Loucy (cell line): ENCODE measurements at regions not wholly inside any gene's neighbourhood (a gene's known extent, or its start where the extent isn't known, plus 50 kb on each side); places are given as distances from the start of the nearest gene placed in this dataset.
"Not testable (repeated sequence)": the region's sequence is repeated elsewhere in the genome, so short reads cannot be mapped to it uniquely, and the experiment has no call there.

Experiments
- H2AFZ ChIP-seq: fragments of 200-600 bp; sonication (generic); 2 replicates; pipeline ENCODE4 v1.6.0; 2016; ENCODE audit warnings: antibody characterized with exemption, mild to moderate bottlenecking, low read length, moderate library complexity
- H3F3A ChIP-seq: fragments of 200-600 bp; 2 replicates; pipeline ENCODE4 v1.6.0; 2016; ENCODE audit warnings: antibody characterized with exemption, low read depth, mild to moderate bottlenecking
- H3K27me3 ChIP-seq: fragments of 200-600 bp; sonication (generic); 2 replicates; pipeline ENCODE4 v1.6.1; 2014; ENCODE audit warnings: low read length, mild to moderate bottlenecking; ENCODE audit not compliant: insufficient read depth, poor library complexity, severe bottlenecking
- H3K36me3 ChIP-seq: fragments of 200-600 bp; sonication (generic); 2 replicates; pipeline ENCODE4 v1.6.1; 2016; ENCODE audit warnings: low read length; ENCODE audit not compliant: insufficient read depth
- H3K4me1 ChIP-seq: fragments of 200-600 bp; sonication (generic); 2 replicates; pipeline ENCODE4 v1.5.1; 2014; ENCODE audit warnings: low read length, mild to moderate bottlenecking; ENCODE audit not compliant: insufficient read depth, poor library complexity, severe bottlenecking
- H3K4me2 ChIP-seq: fragments of 200-600 bp; sonication (generic); 2 replicates; pipeline ENCODE4 v1.6.0; 2014; ENCODE audit warnings: antibody characterized with exemption, low read length, low read depth, mild to moderate bottlenecking; ENCODE audit not compliant: poor library complexity, severe bottlenecking
- H3K4me3 ChIP-seq: fragments of 200-600 bp; sonication (generic); 2 replicates; pipeline ENCODE4 v1.5.1; 2014; ENCODE audit warnings: low read length, mild to moderate bottlenecking, mixed read lengths; ENCODE audit not compliant: poor library complexity, severe bottlenecking
- H3K79me2 ChIP-seq: fragments of 200-600 bp; sonication (generic); 2 replicates; pipeline ENCODE4 v1.6.1; 2014; ENCODE audit warnings: low read length; ENCODE audit not compliant: insufficient read depth
- H3K9ac ChIP-seq: fragments of 200-600 bp; sonication (generic); 2 replicates; pipeline ENCODE4 v1.6.0; 2014; ENCODE audit warnings: mild to moderate bottlenecking, low read depth, low read length, moderate library complexity; ENCODE audit not compliant: poor library complexity, severe bottlenecking
- H3K9me2 ChIP-seq: fragments of 200-600 bp; sonication (generic); replicated peaks from 2 replicates; pipeline ENCODE4 v1.6.1; 2016; ENCODE audit warnings: low read depth, low read length, mixed read lengths
- H3K9me3 ChIP-seq: fragments of 200-600 bp; sonication (generic); 2 replicates; pipeline ENCODE4 v1.6.1; 2014; ENCODE audit warnings: mild to moderate bottlenecking, antibody characterized with exemption, low read length, low read depth; ENCODE audit not compliant: insufficient read depth
- H4K20me1 ChIP-seq: fragments of 200-600 bp; sonication (generic); 2 replicates; pipeline ENCODE4 v1.6.0; 2014; ENCODE audit warnings: antibody characterized with exemption, low read length, mild to moderate bottlenecking; ENCODE audit not compliant: insufficient read depth, poor library complexity, severe bottlenecking
- CTCF ChIP-seq: fragments of 200-600 bp; sonication (generic); conservative IDR thresholded peaks from 2 replicates; pipeline ENCODE4 v1.5.1; 2014; ENCODE audit warnings: mild to moderate bottlenecking, antibody characterized with exemption, low read length
- EZH2phosphoT487 ChIP-seq: fragments of 200-600 bp; IDR thresholded peaks from 2 replicates; pipeline ENCODE4 v1.6.1; 2018; ENCODE audit warnings: antibody characterized with exemption, mild to moderate bottlenecking, moderate library complexity, borderline replicate concordance

GRCh38 chr1:60847391-60847790 is 235.0 kb upstream of the NFIA start:
- H3K27me3 ChIP-seq, result no peaks in the 10 kb centered on the region
- H3K9ac ChIP-seq, result no peak overlapping the region
- no peaks in the 10 kb centered on the region for H3K79me2 ChIP-seq
- H3K4me1 ChIP-seq, result peaks cover 20% of the 10 kb centered on the region
- H3K4me2 ChIP-seq, result no peak overlapping the region
- no peak overlapping the region for H3K4me3 ChIP-seq
- H3K36me3 ChIP-seq, result no peaks in the 10 kb centered on the region
- no peak overlapping the region for H2AFZ ChIP-seq
- no peaks in the 10 kb centered on the region for H3F3A ChIP-seq
- H3K9me2 ChIP-seq, result no peaks in the 10 kb centered on the region
- no peaks in the 10 kb centered on the region for H4K20me1 ChIP-seq
- TF ChIP-seq CTCF, result no peak
- no peak for TF ChIP-seq EZH2phosphoT487
- H3K9me3 ChIP-seq, result 0 out of 2 replicates have a peak, but pooled peaks cover 11% of the 10 kb centered on the region

- not testable (repeated sequence) for H3K36me3 ChIP-seq, H4K20me1 ChIP-seq, H3F3A ChIP-seq, H3K9ac ChIP-seq, H3K9me2 ChIP-seq, H3K4me3 ChIP-seq, H2AFZ ChIP-seq, H3K9me3 ChIP-seq, H3K79me2 ChIP-seq, H3K27me3 ChIP-seq, H3K4me2 ChIP-seq
- peaks cover 26% of the 10 kb centered on the region for H3K4me1 ChIP-seq
Observed at GRCh38 chr1:60845659-60846058, 236.7 kb upstream of the NFIA start.

- H3K4me1 ChIP-seq, result peaks cover 34% of the 10 kb centered on the region
- no peaks in the 10 kb centered on the region for H3K9me3 ChIP-seq
- no peaks in the 10 kb centered on the region for H3K9me2 ChIP-seq
- no peaks in the 10 kb centered on the region for H3K79me2 ChIP-seq
- H3K9ac ChIP-seq, result no peak overlapping the region
- H3K27me3 ChIP-seq, result no peaks in the 10 kb centered on the region
- no peaks in the 10 kb centered on the region for H4K20me1 ChIP-seq
- no peak overlapping the region for H3K4me3 ChIP-seq
- no peaks in the 10 kb centered on the region for H3K36me3 ChIP-seq
- no peak overlapping the region for H3K4me2 ChIP-seq
- H3F3A ChIP-seq, result no peaks in the 10 kb centered on the region
- H2AFZ ChIP-seq, result peak overlapping the region; percentile 37; the same call in 1 of the 2 replicates
- TF ChIP-seq EZH2phosphoT487 (no peak), CTCF (no peak)
Observed at GRCh38 chr1:60842304-60842703, 240.1 kb upstream of the NFIA start.
